GM13977 (cell line): ENCODE measurements at regions not wholly inside any gene's neighbourhood (a gene's known extent, or its start where the extent isn't known, plus 50 kb on each side); places are given as distances from the start of the nearest gene placed in this dataset.

Experiments
- DNase-seq: peaks from one replicate; pipeline ENCODE4 v3.0.0; 2012; ENCODE audit warnings: low spot score
- CTCF ChIP-seq: IDR thresholded peaks from 2 replicates; pipeline ENCODE4 v1.5.1; 2012; ENCODE audit warnings: mild to moderate bottlenecking, control low read depth; ENCODE audit not compliant: insufficient read depth; ENCODE audit errors: extremely low read depth, missing control alignments
- in situ Hi-C: fragments of 300-500 bp; cut with MboI; formaldehyde crosslinking; loops from one replicate; pipeline ENCODE4 v1.12.0; 2022; ENCODE audit warnings: low sequenced_read_pairs, low pct_unique_long_range_greater_than_20kb, mixed read lengths, inconsistent platforms; ENCODE audit not compliant: unreplicated experiment

- in situ Hi-C loops: no loop called here
- no peak for DNase-seq
- no peak for TF ChIP-seq CTCF
These were observed 401.2 kb downstream of the IRS2 start for GRCh38 chr13:109385242-109385560.

- TF ChIP-seq CTCF: no peak
- DNase-seq: no peak
- in situ Hi-C loops: no loop called here
These were observed 401.7 kb downstream of the IRS2 start for GRCh38 chr13:109384491-109385241.

- DNase-seq: no peak
- in situ Hi-C loops: no loop called here
- TF ChIP-seq CTCF: no peak
These were observed 402.7 kb downstream of the IRS2 start for GRCh38 chr13:109383683-109384082.

GRCh38 chr13:109381546-109382180 lies 404.7 kb downstream of the IRS2 start:
- TF ChIP-seq CTCF: no peak
- no peak for DNase-seq
- in situ Hi-C loops: no loop called here

- TF ChIP-seq CTCF: no peak
- no peak for DNase-seq
- in situ Hi-C loops: no loop called here
These were observed 405.9 kb downstream of the IRS2 start for GRCh38 chr13:109380457-109380856.

- TF ChIP-seq CTCF: no peak
- in situ Hi-C loops: no loop called here
- DNase-seq: no peak
These were observed 406.5 kb downstream of the IRS2 start for GRCh38 chr13:109379930-109380329.
